Vagina (tissue), 2 donors: ENCODE measurements at regions not wholly inside any gene's neighbourhood (a gene's known extent, or its start where the extent isn't known, plus 50 kb on each side); places are given as distances from the start of the nearest gene placed in this dataset.

Source experiments
- POLR2A ChIP-seq, 2 donors: fragments of 450-650 bp; IDR thresholded peaks; one replicate each; pipeline ENCODE4 v1.6.1; 2017; ENCODE audit warnings: antibody characterized with exemption in 2 of 2, mild to moderate bottlenecking in 2 of 2, moderate library complexity in 2 of 2
- POLR2AphosphoS5 ChIP-seq, 2 donors: sonication (generic); formaldehyde crosslinking; IDR thresholded peaks; one replicate each; pipeline ENCODE4 v1.9.0; 2017; ENCODE audit warnings: antibody characterized with exemption in 2 of 2, mild to moderate bottlenecking in 2 of 2, low read depth in 1 of 2; ENCODE audit not compliant: insufficient read depth in 1 of 2
- TF ChIP-seq, protein P1 (sequence below), 3 experiments: fragments of 450-650 bp in 2 of 3; fragments of 200-600 bp in 1 of 3; sonication (generic) in 1 of 3; IDR thresholded peaks; one replicate each; pipeline ENCODE4 v1.5.1; 2017 to 2019; ENCODE audit warnings: antibody characterized with exemption in 3 of 3, mild to moderate bottlenecking in 2 of 3, moderate library complexity in 2 of 3

DNA sequence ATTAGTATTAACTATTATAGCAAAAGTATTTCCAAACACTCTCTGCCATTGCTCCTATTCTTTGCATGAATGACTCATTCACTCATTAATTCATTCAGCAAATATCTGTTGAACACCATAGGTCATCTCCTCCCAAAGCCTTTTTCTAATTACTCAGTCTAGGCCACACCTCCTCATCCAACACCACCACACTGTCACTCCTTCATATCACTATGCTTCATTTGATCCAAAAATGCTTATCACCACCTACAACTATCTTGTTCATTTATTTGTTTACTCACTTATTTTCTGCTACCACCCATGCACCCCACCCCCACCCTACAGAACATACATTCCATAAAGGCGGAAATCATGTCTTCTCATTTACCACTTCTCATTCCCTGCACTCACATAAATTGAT, 94.4 kb upstream of the TNFSF4 start:
- TF ChIP-seq, protein P1, sequence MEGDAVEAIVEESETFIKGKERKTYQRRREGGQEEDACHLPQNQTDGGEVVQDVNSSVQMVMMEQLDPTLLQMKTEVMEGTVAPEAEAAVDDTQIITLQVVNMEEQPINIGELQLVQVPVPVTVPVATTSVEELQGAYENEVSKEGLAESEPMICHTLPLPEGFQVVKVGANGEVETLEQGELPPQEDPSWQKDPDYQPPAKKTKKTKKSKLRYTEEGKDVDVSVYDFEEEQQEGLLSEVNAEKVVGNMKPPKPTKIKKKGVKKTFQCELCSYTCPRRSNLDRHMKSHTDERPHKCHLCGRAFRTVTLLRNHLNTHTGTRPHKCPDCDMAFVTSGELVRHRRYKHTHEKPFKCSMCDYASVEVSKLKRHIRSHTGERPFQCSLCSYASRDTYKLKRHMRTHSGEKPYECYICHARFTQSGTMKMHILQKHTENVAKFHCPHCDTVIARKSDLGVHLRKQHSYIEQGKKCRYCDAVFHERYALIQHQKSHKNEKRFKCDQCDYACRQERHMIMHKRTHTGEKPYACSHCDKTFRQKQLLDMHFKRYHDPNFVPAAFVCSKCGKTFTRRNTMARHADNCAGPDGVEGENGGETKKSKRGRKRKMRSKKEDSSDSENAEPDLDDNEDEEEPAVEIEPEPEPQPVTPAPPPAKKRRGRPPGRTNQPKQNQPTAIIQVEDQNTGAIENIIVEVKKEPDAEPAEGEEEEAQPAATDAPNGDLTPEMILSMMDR (IDR thresholded peaks at IDR 0.05): no peak
- no peak for TF ChIP-seq POLR2A (IDR thresholded peaks at IDR 0.05)
- TF ChIP-seq POLR2AphosphoS5 (IDR thresholded peaks at IDR 0.05; ENCODE audit: insufficient read depth in 1 of 2, low read depth in 1 of 2): no peak
